NCI-H1105 (cell line): ENCODE measurements at regions not wholly inside any gene's neighbourhood (a gene's known extent, or its start where the extent isn't known, plus 50 kb on each side); places are given as distances from the start of the nearest gene placed in this dataset.
"Not testable (repeated sequence)": the region's sequence is repeated elsewhere in the genome, so short reads cannot be mapped to it uniquely, and the experiment has no call there.

Source experiments
- DNase-seq: peaks from one replicate; lab custom pipeline; 2025; lab: John Stamatoyannopoulos, UW

GRCh38 chr10:124213471-124213870 is 120.1 kb upstream of the CHST15 start:
- no peak for DNase-seq

- no peak for DNase-seq
Measured at GRCh38 chr10:124212702-124213101, 119.3 kb upstream of the CHST15 start.

GRCh38 chr10:124211921-124212320 is 118.5 kb upstream of the CHST15 start:
- no peak for DNase-seq

GRCh38 chr10:124210263-124210662 is 116.9 kb upstream of the CHST15 start:
- DNase-seq: no peak

- no peak for DNase-seq
Measured at GRCh38 chr10:124207391-124207790, 114.0 kb upstream of the CHST15 start.

GRCh38 chr10:124206616-124207015 is 113.2 kb upstream of the CHST15 start:
- no peak for DNase-seq

- DNase-seq: no peak
Measured at GRCh38 chr10:124205432-124205831, 112.0 kb upstream of the CHST15 start.

- no peak for DNase-seq
Measured at GRCh38 chr10:124204726-124205125, 111.3 kb upstream of the CHST15 start.

- DNase-seq: no peak
Measured at GRCh38 chr10:124200011-124200410, 106.6 kb upstream of the CHST15 start.

GRCh38 chr10:124198871-124199270 is 105.5 kb upstream of the CHST15 start:
- DNase-seq: no peak

GRCh38 chr10:124198125-124198501 is 104.7 kb upstream of the CHST15 start:
- no peak for DNase-seq

GRCh38 chr10:124197371-124198124 is 104.2 kb upstream of the CHST15 start:
- no peak for DNase-seq

GRCh38 chr10:124196659-124197058 is 103.3 kb upstream of the CHST15 start:
- DNase-seq: no peak

GRCh38 chr10:124194199-124194824 is 100.9 kb upstream of the CHST15 start:
- no peak for DNase-seq

- DNase-seq: no peak
Measured at GRCh38 chr10:124193309-124193696, 99.9 kb upstream of the CHST15 start.

GRCh38 chr10:124192664-124193308 is 99.4 kb upstream of the CHST15 start:
- DNase-seq: not testable (repeated sequence)

GRCh38 chr10:124190476-124190875 is 97.1 kb upstream of the CHST15 start:
- DNase-seq: not testable (repeated sequence)

- DNase-seq: no peak
Measured at GRCh38 chr10:124186956-124187355, 93.6 kb upstream of the CHST15 start.

- DNase-seq: no peak
Measured at GRCh38 chr10:124185084-124185483, 91.7 kb upstream of the CHST15 start.

GRCh38 chr10:124184208-124184830 is 90.9 kb upstream of the CHST15 start:
- DNase-seq: no peak

GRCh38 chr10:124183617-124184016 is 90.2 kb upstream of the CHST15 start:
- DNase-seq: no peak

GRCh38 chr10:124182088-124182541 is 88.7 kb upstream of the CHST15 start:
- no peak for DNase-seq

GRCh38 chr10:124181656-124182055 is 88.3 kb upstream of the CHST15 start:
- no peak for DNase-seq
